Neural crest cell (in vitro differentiated cells): ENCODE measurements at regions not wholly inside any gene's neighbourhood (a gene's known extent, or its start where the extent isn't known, plus 50 kb on each side); places are given as distances from the start of the nearest gene placed in this dataset.

ENCODE experiments used
- DNase-seq: peaks from one replicate; pipeline ENCODE4 v3.0.0; 2021; ENCODE audit warnings: low read depth, mixed read lengths, low spot score
- H3K27ac Mint-ChIP-seq: one replicate; pipeline ENCODE4 v1.8.0; 2021; ENCODE audit warnings: mild to moderate bottlenecking, mixed read lengths; ENCODE audit not compliant: unreplicated experiment
- H3K27me3 Mint-ChIP-seq: 2 replicates; pipeline ENCODE4 v1.8.0; 2021; ENCODE audit warnings: low read depth, mild to moderate bottlenecking, mixed read lengths
- H3K36me3 Mint-ChIP-seq: 2 replicates; pipeline ENCODE4 v1.8.0; 2021; ENCODE audit warnings: low read depth, mild to moderate bottlenecking, mixed read lengths
- H3K4me1 Mint-ChIP-seq: 2 replicates; pipeline ENCODE4 v1.8.0; 2021; ENCODE audit warnings: mixed read lengths
- H3K4me3 Mint-ChIP-seq: one replicate; pipeline ENCODE4 v1.8.0; 2021; ENCODE audit warnings: mild to moderate bottlenecking, mixed read lengths
- H3K9me3 Mint-ChIP-seq: 2 replicates; pipeline ENCODE4 v1.8.0; 2021; ENCODE audit warnings: mixed read lengths
- TF ChIP-seq, protein P1 (sequence below): fragments of 200-600 bp; sonication (generic); conservative IDR thresholded peaks from 2 replicates; pipeline ENCODE4 v1.5.0; 2021; ENCODE audit warnings: antibody characterized with exemption, mild to moderate bottlenecking

DNA sequence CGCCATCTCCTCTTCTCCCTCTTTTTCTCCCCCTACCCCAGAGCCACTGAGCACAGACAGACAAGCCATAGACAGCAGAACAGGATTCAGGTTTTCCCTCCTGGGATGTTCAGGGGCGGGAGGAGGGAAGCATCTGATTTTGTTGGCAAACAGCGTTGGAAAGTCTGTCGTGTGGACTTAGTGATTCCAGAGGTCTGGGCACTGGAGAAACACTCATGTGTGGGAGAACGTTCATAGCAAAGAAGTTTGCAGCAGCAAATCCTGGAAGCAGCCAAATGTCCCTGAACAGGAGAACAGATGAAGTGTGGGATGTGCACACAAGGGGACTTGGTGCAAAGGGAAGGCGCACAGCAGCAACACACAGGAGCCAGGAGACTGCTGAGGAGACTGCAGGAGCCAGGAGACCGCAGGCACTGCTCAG is 264.1 kb upstream of the CDYL start:
- no peak for DNase-seq
- peaks cover 2% of the 10 kb centered on the region for H3K9me3 Mint-ChIP-seq

GRCh38 chr6:4511641-4512020 is 264.6 kb upstream of the CDYL start:
- no peak for DNase-seq
- Mint-ChIP-seq H3K4me1 (no peaks in the 10 kb centered on the region), H3K36me3 (no peaks in the 10 kb centered on the region), H3K4me3 (no peak overlapping the region), H3K9me3 (peaks cover 2% of the 10 kb centered on the region), H3K27me3 (no peaks in the 10 kb centered on the region), H3K27ac (no peak overlapping the region)
- TF ChIP-seq, protein P1, sequence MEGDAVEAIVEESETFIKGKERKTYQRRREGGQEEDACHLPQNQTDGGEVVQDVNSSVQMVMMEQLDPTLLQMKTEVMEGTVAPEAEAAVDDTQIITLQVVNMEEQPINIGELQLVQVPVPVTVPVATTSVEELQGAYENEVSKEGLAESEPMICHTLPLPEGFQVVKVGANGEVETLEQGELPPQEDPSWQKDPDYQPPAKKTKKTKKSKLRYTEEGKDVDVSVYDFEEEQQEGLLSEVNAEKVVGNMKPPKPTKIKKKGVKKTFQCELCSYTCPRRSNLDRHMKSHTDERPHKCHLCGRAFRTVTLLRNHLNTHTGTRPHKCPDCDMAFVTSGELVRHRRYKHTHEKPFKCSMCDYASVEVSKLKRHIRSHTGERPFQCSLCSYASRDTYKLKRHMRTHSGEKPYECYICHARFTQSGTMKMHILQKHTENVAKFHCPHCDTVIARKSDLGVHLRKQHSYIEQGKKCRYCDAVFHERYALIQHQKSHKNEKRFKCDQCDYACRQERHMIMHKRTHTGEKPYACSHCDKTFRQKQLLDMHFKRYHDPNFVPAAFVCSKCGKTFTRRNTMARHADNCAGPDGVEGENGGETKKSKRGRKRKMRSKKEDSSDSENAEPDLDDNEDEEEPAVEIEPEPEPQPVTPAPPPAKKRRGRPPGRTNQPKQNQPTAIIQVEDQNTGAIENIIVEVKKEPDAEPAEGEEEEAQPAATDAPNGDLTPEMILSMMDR, result no peak

More for the DNA sequence above, 264.1 kb upstream of the CDYL start:
- H3K27ac Mint-ChIP-seq, result no peak overlapping the region
- no peaks in the 10 kb centered on the region for H3K4me1 Mint-ChIP-seq
- no peaks in the 10 kb centered on the region for H3K36me3 Mint-ChIP-seq
- no peaks in the 10 kb centered on the region for H3K27me3 Mint-ChIP-seq
- TF ChIP-seq, protein P1, result no peak
- no peak overlapping the region for H3K4me3 Mint-ChIP-seq

GRCh38 chr6:4510906-4511640 is 265.1 kb upstream of the CDYL start:
- no peak for DNase-seq
- Mint-ChIP-seq H3K27me3 (no peaks in the 10 kb centered on the region), H3K36me3 (no peaks in the 10 kb centered on the region), H3K27ac (no peak overlapping the region), H3K4me1 (no peaks in the 10 kb centered on the region), H3K4me3 (no peak overlapping the region), H3K9me3 (peaks cover 2% of the 10 kb centered on the region)
- TF ChIP-seq, protein P1, result no peak

DNA sequence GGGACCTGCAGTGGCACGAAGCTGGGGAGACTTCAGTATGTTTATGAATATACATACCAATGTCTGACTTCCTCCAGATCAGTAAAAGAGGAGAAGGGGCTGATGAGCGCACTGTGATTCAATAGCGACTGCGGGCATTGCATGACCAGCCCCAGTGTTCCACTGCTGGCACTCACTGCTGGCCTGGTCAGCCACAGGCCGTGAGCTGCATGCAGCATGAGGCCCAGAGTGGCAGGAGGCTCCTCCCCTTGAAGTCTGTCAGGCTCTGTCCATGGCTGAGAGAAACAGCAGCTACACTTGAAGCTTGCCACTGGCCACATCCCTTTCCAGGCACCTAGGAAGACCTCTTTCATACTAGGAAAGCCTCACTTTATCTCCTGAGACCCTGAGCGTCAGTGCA is 265.9 kb upstream of the CDYL start:
- TF ChIP-seq, protein P1, result no peak
- DNase-seq, result no peak
- H3K27me3 Mint-ChIP-seq, result no peaks in the 10 kb centered on the region
- H3K27ac Mint-ChIP-seq, result no peak overlapping the region
- no peak overlapping the region for H3K4me3 Mint-ChIP-seq
- peaks cover 2% of the 10 kb centered on the region for H3K9me3 Mint-ChIP-seq
- no peaks in the 10 kb centered on the region for H3K4me1 Mint-ChIP-seq
- peaks cover 2% of the 10 kb centered on the region for H3K36me3 Mint-ChIP-seq

- Mint-ChIP-seq H3K36me3 (peaks cover 2% of the 10 kb centered on the region), H3K4me3 (no peak overlapping the region), H3K27me3 (no peaks in the 10 kb centered on the region), H3K9me3 (peaks cover 2% of the 10 kb centered on the region), H3K27ac (no peak overlapping the region), H3K4me1 (no peaks in the 10 kb centered on the region)
- TF ChIP-seq, protein P1, result no peak
- DNase-seq, result no peak
These were observed 266.7 kb upstream of the CDYL start for GRCh38 chr6:4509506-4509905.
